ENCODE measurements at regions not wholly inside any gene's neighbourhood (a gene's known extent, or its start where the extent isn't known, plus 50 kb on each side); places are given as distances from the start of the nearest gene placed in this dataset.

GRCh38 chr18:61635901-61636528 is 256.8 kb downstream of the RNF152 start:
- TF ChIP-seq POLR2A (IDR thresholded peaks at IDR 0.05) (no peak), CTCF (IDR thresholded peaks at IDR 0.05) (no peak)
